Uterus (tissue), 2 donors: ENCODE measurements at regions not wholly inside any gene's neighbourhood (a gene's known extent, or its start where the extent isn't known, plus 50 kb on each side); places are given as distances from the start of the nearest gene placed in this dataset.

Source experiments
- CTCF ChIP-seq, 4 experiments: fragments of 200-600 bp in 2 of 4; fragments of 450-650 bp in 2 of 4; sonication (generic) in 2 of 4; IDR thresholded peaks; one replicate each; pipeline ENCODE4 v1.5.1; 2016 to 2019; ENCODE audit warnings: antibody characterized with exemption in 4 of 4, mild to moderate bottlenecking in 2 of 4, moderate library complexity in 1 of 4
- POLR2A ChIP-seq, 2 donors: fragments of 450-650 bp; IDR thresholded peaks; one replicate each; pipeline ENCODE4 v1.6.1; 2016; ENCODE audit warnings: antibody characterized with exemption in 2 of 2, mild to moderate bottlenecking in 1 of 2, moderate library complexity in 1 of 2

DNA sequence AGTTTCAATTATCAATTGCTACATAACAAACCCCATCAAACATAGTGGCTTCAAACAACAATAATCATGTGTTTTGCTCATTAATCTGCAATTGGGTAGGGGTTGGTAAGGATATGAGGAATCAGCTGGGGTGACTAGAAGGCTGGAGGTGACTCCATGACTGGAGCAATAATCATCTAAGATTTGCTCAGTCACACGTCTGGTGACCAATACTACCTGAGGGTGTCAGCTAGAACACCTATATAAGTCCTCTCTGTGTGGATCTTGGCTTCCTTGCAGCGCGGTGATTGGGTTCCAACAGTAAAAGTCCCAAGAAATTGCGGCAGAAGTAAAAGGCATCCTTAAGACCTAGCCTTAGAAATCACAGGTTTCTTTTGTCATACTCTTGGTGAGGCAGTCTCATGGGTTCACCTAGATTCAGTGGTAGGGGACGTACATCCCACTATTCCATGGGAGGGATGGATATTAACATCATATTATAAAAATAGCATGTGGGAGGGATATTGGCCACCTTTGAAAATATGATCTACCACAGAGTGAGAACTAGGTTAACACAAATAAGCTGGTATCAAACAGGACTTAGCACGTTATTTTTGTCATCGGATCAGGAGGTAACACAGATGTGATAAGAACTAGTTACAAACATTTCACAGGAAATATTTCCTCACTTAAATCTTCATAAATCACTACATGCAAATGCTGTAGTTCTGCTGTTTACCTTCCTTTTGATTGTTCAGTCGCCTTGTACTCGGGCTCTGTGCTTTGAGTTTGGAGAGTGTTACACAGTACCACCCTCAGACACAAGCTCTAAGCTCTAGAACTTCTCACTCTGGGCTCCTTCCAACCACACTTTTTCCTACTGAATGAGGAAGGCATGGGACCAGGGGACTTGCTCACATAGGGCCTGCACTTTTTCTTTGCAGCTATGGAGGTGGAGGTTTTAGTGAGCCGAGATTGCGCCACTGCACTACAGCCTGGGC is 78.3 kb downstream of the LARP7 start:
- TF ChIP-seq CTCF (IDR thresholded peaks at IDR 0.05) (no peak), POLR2A (IDR thresholded peaks at IDR 0.05) (no peak)
